Activated CD4-positive, alpha-beta T cell treated with anti-CD3 and anti-CD28 coated beads, Interleukin-2, amount 50 U/mL, for 16 hours (primary cell): ENCODE measurements at regions not wholly inside any gene's neighbourhood (a gene's known extent, or its start where the extent isn't known, plus 50 kb on each side); places are given as distances from the start of the nearest gene placed in this dataset.

Experiments
- DNase-seq: peaks from one replicate; pipeline ENCODE4 v3.0.0-alpha.2; 2020

DNA sequence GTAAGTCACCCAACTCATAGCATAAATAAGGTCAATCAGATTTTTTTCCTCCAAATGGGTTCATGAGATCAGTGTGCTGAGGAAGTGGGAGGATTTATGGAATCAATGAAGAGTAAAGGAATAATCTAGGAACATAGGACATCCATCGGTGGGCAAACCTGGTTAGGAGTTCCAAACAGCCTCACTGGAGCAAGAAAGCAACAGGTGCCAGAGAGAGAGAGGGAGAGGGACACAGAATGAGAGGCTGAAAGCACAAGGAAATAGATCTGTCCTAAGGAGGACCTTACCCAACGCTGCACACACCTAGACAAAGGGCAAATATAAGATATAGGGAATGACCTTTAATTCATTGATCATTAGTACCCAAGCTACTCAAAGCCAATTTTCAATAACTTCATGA is 119.5 kb upstream of the ANKRD1 start:
- no peak for DNase-seq

DNA sequence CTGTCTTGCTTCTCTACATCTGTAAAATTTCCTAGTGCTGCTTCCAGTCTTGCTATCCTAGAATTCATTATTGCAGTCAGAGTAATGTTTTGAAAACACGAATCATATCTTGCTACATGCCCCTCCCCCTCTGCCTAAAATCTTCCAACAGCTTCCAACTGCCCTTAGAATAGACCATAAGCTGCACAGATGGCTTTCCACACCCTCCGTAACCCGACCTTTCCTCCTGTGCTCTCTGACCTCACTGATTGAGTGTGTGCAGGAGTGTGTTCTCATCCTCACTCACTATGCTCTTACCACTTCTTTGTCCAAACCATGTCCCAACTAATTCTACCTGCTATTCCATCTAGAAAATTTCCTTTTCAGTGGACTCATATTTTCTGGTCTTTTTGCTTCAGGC is 121.2 kb upstream of the ANKRD1 start:
- DNase-seq, result no peak

- DNase-seq, result no peak
These were observed 122.5 kb upstream of the ANKRD1 start for GRCh38 chr10:91043173-91043910.

- DNase-seq, result no peak
These were observed 126.0 kb upstream of the ANKRD1 start for GRCh38 chr10:91046869-91047268.

GRCh38 chr10:91048380-91048779 is 127.5 kb upstream of the ANKRD1 start:
- DNase-seq, result peak; percentile 14

- no peak for DNase-seq
These were observed 128.6 kb upstream of the ANKRD1 start for GRCh38 chr10:91049296-91049987.

- no peak for DNase-seq
These were observed 129.1 kb upstream of the ANKRD1 start for GRCh38 chr10:91049988-91050360.

GRCh38 chr10:91050371-91051034 is 129.6 kb upstream of the ANKRD1 start:
- DNase-seq, result no peak

DNA sequence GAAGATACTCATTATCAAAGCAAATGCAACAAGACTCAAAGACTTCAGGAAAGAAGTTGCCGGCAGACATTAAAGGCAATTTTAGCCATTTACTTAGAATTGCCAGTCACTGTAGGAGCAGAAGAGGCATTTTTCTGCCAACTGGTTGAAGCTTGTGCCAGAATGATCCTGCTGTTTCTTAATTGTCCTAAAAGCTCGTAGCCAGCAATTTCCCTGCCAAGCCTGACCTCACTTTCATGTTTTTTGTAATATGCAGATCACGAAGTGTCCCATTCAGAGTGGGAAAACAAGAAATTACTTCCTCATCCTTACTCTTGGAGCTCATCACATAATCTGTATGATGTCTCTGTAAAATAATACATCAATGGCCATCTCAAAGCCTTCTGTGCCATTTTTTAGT is 130.9 kb upstream of the ANKRD1 start:
- DNase-seq, result no peak

- DNase-seq, result no peak
These were observed 133.4 kb upstream of the ANKRD1 start for GRCh38 chr10:91054325-91054724.

DNA sequence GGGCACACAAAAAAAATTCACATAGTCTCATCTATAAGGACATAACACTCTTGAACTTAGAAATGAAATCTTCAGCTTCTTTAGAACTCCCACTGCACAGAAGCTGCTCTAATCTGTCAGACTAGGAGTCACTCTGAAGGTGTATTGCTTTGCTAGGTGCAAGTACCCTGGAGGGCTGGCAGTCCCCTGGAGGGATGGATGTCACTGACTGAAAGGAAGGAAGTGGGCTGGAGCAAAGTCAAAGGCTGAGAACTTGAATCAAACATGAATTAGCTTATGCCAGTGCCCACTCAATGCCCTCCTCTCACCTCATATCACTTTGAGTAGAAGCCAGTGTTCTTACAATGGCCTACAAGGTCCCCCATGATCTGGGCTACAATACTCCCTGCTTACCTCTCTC is 140.3 kb upstream of the ANKRD1 start:
- DNase-seq, result no peak

- DNase-seq, result no peak
These were observed 140.7 kb upstream of the ANKRD1 start for GRCh38 chr10:91061608-91062007.

DNA sequence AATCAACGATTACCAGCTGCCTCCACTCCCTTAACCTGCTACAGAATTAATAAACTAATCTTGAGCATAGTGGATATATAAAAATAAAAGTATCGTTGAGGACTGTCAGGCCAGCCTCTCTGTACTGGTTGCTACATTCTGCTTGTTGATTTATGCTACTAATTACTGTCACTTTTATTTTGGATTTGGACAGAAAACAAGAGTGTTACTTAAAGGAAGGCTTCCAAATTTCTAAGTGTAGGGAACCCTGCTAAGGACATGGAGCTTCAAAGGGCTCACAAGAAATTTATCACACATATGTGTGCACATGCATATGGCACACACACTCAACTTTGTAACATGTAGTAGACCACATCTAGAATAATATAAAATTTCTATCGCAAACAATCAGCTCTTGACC is 141.2 kb upstream of the ANKRD1 start:
- DNase-seq, result no peak

DNA sequence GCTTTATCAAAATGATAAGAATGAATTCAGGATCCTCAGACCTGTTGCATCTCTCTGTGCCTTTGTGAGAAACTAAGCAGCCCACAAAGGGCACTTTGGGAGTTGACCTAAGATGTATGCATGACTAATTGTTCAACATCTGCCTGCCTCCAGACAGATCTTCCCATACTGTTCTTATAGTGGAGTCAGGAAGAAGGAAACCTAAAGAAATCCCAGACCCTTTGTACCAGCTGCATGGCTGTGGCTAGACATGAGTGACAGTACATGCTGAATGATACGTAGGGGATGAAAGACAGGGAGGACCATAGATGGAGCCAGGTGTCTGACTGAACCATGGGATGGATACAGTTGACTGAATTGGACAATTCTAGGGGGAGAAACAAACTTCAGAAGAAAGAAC is 148.7 kb upstream of the PCGF5 start:
- DNase-seq, result no peak

DNA sequence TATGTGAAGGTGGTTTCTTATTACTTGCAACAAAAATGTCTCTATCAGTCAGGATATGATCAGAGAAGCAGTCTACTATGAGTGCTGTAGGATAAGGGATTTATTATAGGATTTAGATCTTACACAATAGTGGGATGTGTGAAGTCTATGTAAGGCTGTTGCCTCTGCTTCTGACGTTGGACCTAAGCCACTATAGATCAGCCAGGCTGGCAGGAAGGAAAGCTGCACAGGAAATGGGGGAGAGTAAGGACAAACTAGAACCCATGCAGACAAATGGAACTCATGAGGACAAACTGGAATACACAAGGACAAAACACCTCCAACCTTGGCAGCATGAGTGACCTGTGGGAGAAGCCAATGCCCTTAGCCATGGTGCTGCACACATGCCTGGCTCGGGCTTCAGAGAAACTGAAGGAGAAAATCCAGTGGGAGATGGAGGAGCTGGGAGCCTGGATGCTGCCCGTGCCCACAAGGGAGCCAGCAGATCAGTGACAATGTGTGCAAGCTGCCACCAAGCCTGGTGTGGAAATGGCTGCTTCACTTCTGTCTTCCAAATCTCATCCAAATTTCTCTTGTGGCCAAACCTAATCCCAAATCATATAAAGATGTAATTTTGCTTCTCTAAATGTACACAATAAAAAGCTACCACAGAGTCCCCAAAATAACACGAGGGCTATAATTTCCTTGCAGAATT is 147.0 kb upstream of the PCGF5 start:
- DNase-seq, result no peak

DNA sequence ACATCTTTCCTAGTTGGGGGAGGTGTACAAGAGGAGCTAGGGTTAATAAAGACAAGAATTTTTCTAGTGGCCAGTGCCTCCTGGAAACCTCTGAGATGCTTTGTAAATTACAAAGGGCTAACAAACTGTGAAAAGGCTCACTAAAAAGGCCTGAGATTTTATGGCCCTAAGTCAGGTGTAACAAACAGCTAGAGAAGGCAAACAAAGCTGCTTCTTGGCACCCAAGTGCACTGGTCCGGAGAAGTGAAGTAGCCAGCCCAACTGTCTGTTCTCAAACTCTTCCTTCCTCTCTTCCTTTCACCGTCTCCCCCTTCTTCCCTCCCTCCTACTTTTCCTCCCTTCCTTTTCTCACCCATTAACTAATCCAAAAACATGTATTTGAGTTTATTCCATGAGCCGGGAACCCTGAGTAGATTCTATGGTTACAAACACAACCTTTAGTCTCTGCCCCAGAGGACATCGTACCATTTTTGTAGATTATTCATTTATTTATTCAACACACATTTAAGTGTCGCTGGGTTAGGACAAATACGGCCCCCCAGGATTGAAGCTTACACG is 143.4 kb upstream of the PCGF5 start:
- DNase-seq, result no peak

- DNase-seq, result no peak
These were observed 142.9 kb upstream of the PCGF5 start for GRCh38 chr10:91077549-91078071.

- DNase-seq, result no peak
These were observed 139.7 kb upstream of the PCGF5 start for GRCh38 chr10:91080776-91081175.

GRCh38 chr10:91082447-91082846 is 138.0 kb upstream of the PCGF5 start:
- no peak for DNase-seq

GRCh38 chr10:91088300-91089140 is 131.9 kb upstream of the PCGF5 start:
- DNase-seq, result no peak

- no peak for DNase-seq
These were observed 129.5 kb upstream of the PCGF5 start for GRCh38 chr10:91090761-91091529.
